ENCODE measurements at regions not wholly inside any gene's neighbourhood (a gene's known extent, or its start where the extent isn't known, plus 50 kb on each side); places are given as distances from the start of the nearest gene placed in this dataset.
A peak's percentile ranks its signal among the peaks of the same experiment; 100 is the strongest.

- WGBS (ENCODE audit: extremely low coverage, insufficient coverage, insufficient read length) = no CpG with 5 or more reads among the region's 11 CpGs
Observed at GRCh38 chr6:11462742-11463397, 74.7 kb upstream of the TMEM170B start.

GRCh38 chr6:11460837-11461661 is 76.5 kb upstream of the TMEM170B start:
- no peak overlapping the region for H2AK5ac ChIP-seq (ENCODE audit: low read length)
- no peak overlapping the region for H4K12ac ChIP-seq (ENCODE audit: low read depth, low read length)
- no peak overlapping the region for H3K4me3 ChIP-seq (ENCODE audit: low read depth, low read length)

More at GRCh38 chr6:11462742-11463397, 74.7 kb upstream of the TMEM170B start:
- H2BK12ac ChIP-seq (ENCODE audit: low read length) = no peak overlapping the region
- H3K79me2 ChIP-seq (ENCODE audit: control insufficient read depth, insufficient read depth, low read length, poor library complexity) = no peaks in the 10 kb centered on the region
- peaks cover 0 to 2% of the 10 kb centered on the region in 2 experiments for H3K4me1 ChIP-seq (ENCODE audit: control insufficient read depth in 1 of 2, insufficient read depth in 2 of 2, low read length in 2 of 2)
- no peak overlapping the region for H3K14ac ChIP-seq (ENCODE audit: low read length)
- H4K91ac ChIP-seq (ENCODE audit: low read depth, low read length) = no peak overlapping the region
- H3K4me3 ChIP-seq (ENCODE audit: low read depth, low read length) = no peak overlapping the region
- no peaks in the 10 kb centered on the region for H3K36me3 ChIP-seq (ENCODE audit: control insufficient read depth in 1 of 2, insufficient read depth in 2 of 2, low read length in 2 of 2)
- no peak overlapping the region for H2BK120ac ChIP-seq (ENCODE audit: insufficient read depth, low read length, poor library complexity)
- no peak overlapping the region for H3K23ac ChIP-seq (ENCODE audit: low read length)
- H2AK5ac ChIP-seq (ENCODE audit: low read length) = no peak overlapping the region
- H3K27me3 ChIP-seq (ENCODE audit: insufficient read depth, low read length) = no peaks in the 10 kb centered on the region
- no peaks in the 10 kb centered on the region for H3K9me3 ChIP-seq (ENCODE audit: insufficient read depth, low read depth, low read length)
- no peak overlapping the region for H3K4ac ChIP-seq (ENCODE audit: low read depth, low read length)
- H3K9ac ChIP-seq (ENCODE audit: low read length) = no peak overlapping the region
- no peak overlapping the region for H4K8ac ChIP-seq (ENCODE audit: low read depth, low read length)
- H3K79me1 ChIP-seq (ENCODE audit: low read length) = no peaks in the 10 kb centered on the region
- H3K27ac ChIP-seq (ENCODE audit: low read depth, low read length) = no peak overlapping the region
- H2AFZ ChIP-seq (ENCODE audit: insufficient read depth, low read length, poor library complexity) = no peak overlapping the region
- no peak overlapping the region for H2BK5ac ChIP-seq (ENCODE audit: low read depth, low read length, poor library complexity)
- H4K12ac ChIP-seq (ENCODE audit: low read depth, low read length) = no peak overlapping the region
- no peak overlapping the region for H3K4me2 ChIP-seq (ENCODE audit: low read length)
- DNase-seq = peak; percentile 0 to 55
- H3K18ac ChIP-seq (ENCODE audit: low read length) = no peak overlapping the region

GRCh38 chr6:11460001-11460668 is 77.4 kb upstream of the TMEM170B start:
- Histone ChIP-seq H3K79me2 (ENCODE audit: control insufficient read depth, insufficient read depth, low read length, poor library complexity) (no peaks in the 10 kb centered on the region), H3K36me3 (ENCODE audit: control insufficient read depth in 1 of 2, insufficient read depth in 2 of 2, low read length in 2 of 2) (no peaks in the 10 kb centered on the region), H3K4ac (ENCODE audit: low read depth, low read length) (no peak overlapping the region), H3K4me2 (ENCODE audit: low read length) (no peak overlapping the region), H3K27me3 (ENCODE audit: insufficient read depth, low read length) (no peaks in the 10 kb centered on the region), H2BK5ac (ENCODE audit: low read depth, low read length, poor library complexity) (no peak overlapping the region), H2AK5ac (ENCODE audit: low read length) (no peak overlapping the region), H3K9me3 (ENCODE audit: insufficient read depth, low read depth, low read length) (no peaks in the 10 kb centered on the region), H3K27ac (ENCODE audit: low read depth, low read length) (no peak overlapping the region), H3K14ac (ENCODE audit: low read length) (no peak overlapping the region), H2AFZ (ENCODE audit: insufficient read depth, low read length, poor library complexity) (no peak overlapping the region), H3K79me1 (ENCODE audit: low read length) (no peaks in the 10 kb centered on the region), H4K8ac (ENCODE audit: low read depth, low read length) (no peak overlapping the region), H3K18ac (ENCODE audit: low read length) (no peak overlapping the region), H4K12ac (ENCODE audit: low read depth, low read length) (no peak overlapping the region), H2BK12ac (ENCODE audit: low read length) (no peak overlapping the region), H3K23ac (ENCODE audit: low read length) (no peak overlapping the region), H3K4me3 (ENCODE audit: low read depth, low read length) (no peak overlapping the region), H2BK120ac (ENCODE audit: insufficient read depth, low read length, poor library complexity) (no peak overlapping the region), H3K9ac (ENCODE audit: low read length) (no peak overlapping the region), H4K91ac (ENCODE audit: low read depth, low read length) (no peak overlapping the region), H3K4me1 (ENCODE audit: control insufficient read depth in 1 of 2, insufficient read depth in 2 of 2, low read length in 2 of 2) (peaks cover 0 to 2% of the 10 kb centered on the region in 2 experiments)
- peak; percentile 31 to 69 for DNase-seq
- no CpG with 5 or more reads among the region's 4 CpGs for WGBS (ENCODE audit: extremely low coverage, insufficient coverage, insufficient read length)

More at GRCh38 chr6:11460837-11461661, 76.5 kb upstream of the TMEM170B start:
- no peak overlapping the region for H3K4ac ChIP-seq (ENCODE audit: low read depth, low read length)
- no peak overlapping the region for H3K9ac ChIP-seq (ENCODE audit: low read length)
- no peak overlapping the region for H4K8ac ChIP-seq (ENCODE audit: low read depth, low read length)
- H2BK5ac ChIP-seq (ENCODE audit: low read depth, low read length, poor library complexity) = no peak overlapping the region
- H3K79me1 ChIP-seq (ENCODE audit: low read length) = no peaks in the 10 kb centered on the region
- DNase-seq = no peak
- no peak overlapping the region for H4K91ac ChIP-seq (ENCODE audit: low read depth, low read length)
- H3K4me2 ChIP-seq (ENCODE audit: low read length) = no peak overlapping the region
- H3K14ac ChIP-seq (ENCODE audit: low read length) = no peak overlapping the region
- H3K36me3 ChIP-seq (ENCODE audit: control insufficient read depth in 1 of 2, insufficient read depth in 2 of 2, low read length in 2 of 2) = no peaks in the 10 kb centered on the region
- no peak overlapping the region for H2AFZ ChIP-seq (ENCODE audit: insufficient read depth, low read length, poor library complexity)
- no peak overlapping the region for H3K23ac ChIP-seq (ENCODE audit: low read length)
- no peaks in the 10 kb centered on the region for H3K79me2 ChIP-seq (ENCODE audit: control insufficient read depth, insufficient read depth, low read length, poor library complexity)
- H3K9me3 ChIP-seq (ENCODE audit: insufficient read depth, low read depth, low read length) = no peaks in the 10 kb centered on the region
- peaks cover 0 to 2% of the 10 kb centered on the region in 2 experiments for H3K4me1 ChIP-seq (ENCODE audit: control insufficient read depth in 1 of 2, insufficient read depth in 2 of 2, low read length in 2 of 2)
- H2BK12ac ChIP-seq (ENCODE audit: low read length) = no peak overlapping the region
- H2BK120ac ChIP-seq (ENCODE audit: insufficient read depth, low read length, poor library complexity) = no peak overlapping the region
- WGBS (ENCODE audit: extremely low coverage, insufficient coverage, insufficient read length) = no CpG with 5 or more reads among the region's 7 CpGs
- no peak overlapping the region for H3K18ac ChIP-seq (ENCODE audit: low read length)
- no peak overlapping the region for H3K27ac ChIP-seq (ENCODE audit: low read depth, low read length)
- no peaks in the 10 kb centered on the region for H3K27me3 ChIP-seq (ENCODE audit: insufficient read depth, low read length)

GRCh38 chr6:11459079-11459610 is 78.4 kb upstream of the TMEM170B start:
- no peak overlapping the region for H2BK12ac ChIP-seq (ENCODE audit: low read length)

More at GRCh38 chr6:11459079-11459610, 78.4 kb upstream of the TMEM170B start:
- H3K27me3 ChIP-seq (ENCODE audit: insufficient read depth, low read length) = no peaks in the 10 kb centered on the region
- no peak overlapping the region for H4K8ac ChIP-seq (ENCODE audit: low read depth, low read length)
- H3K79me1 ChIP-seq (ENCODE audit: low read length) = no peaks in the 10 kb centered on the region
- no peak overlapping the region for H3K4me2 ChIP-seq (ENCODE audit: low read length)
- no peak overlapping the region for H3K14ac ChIP-seq (ENCODE audit: low read length)
- no peak overlapping the region for H3K9ac ChIP-seq (ENCODE audit: low read length)
- no peak for DNase-seq
- no peak overlapping the region for H3K4me3 ChIP-seq (ENCODE audit: low read depth, low read length)
- H3K4me1 ChIP-seq (ENCODE audit: control insufficient read depth in 1 of 2, insufficient read depth in 2 of 2, low read length in 2 of 2) = peaks cover 0 to 2% of the 10 kb centered on the region in 2 experiments
- no peak overlapping the region for H3K4ac ChIP-seq (ENCODE audit: low read depth, low read length)
- H3K9me3 ChIP-seq (ENCODE audit: insufficient read depth, low read depth, low read length) = no peaks in the 10 kb centered on the region
- H2AK5ac ChIP-seq (ENCODE audit: low read length) = no peak overlapping the region
- H2BK120ac ChIP-seq (ENCODE audit: insufficient read depth, low read length, poor library complexity) = no peak overlapping the region
- no peaks in the 10 kb centered on the region for H3K36me3 ChIP-seq (ENCODE audit: control insufficient read depth in 1 of 2, insufficient read depth in 2 of 2, low read length in 2 of 2)
- no CpG with 5 or more reads among the region's 2 CpGs for WGBS (ENCODE audit: extremely low coverage, insufficient coverage, insufficient read length)
- no peak overlapping the region for H4K91ac ChIP-seq (ENCODE audit: low read depth, low read length)
- H2AFZ ChIP-seq (ENCODE audit: insufficient read depth, low read length, poor library complexity) = no peak overlapping the region
- no peak overlapping the region for H3K23ac ChIP-seq (ENCODE audit: low read length)
- H2BK5ac ChIP-seq (ENCODE audit: low read depth, low read length, poor library complexity) = no peak overlapping the region
- no peak overlapping the region for H3K27ac ChIP-seq (ENCODE audit: low read depth, low read length)
- H3K18ac ChIP-seq (ENCODE audit: low read length) = no peak overlapping the region
- H4K12ac ChIP-seq (ENCODE audit: low read depth, low read length) = no peak overlapping the region
- H3K79me2 ChIP-seq (ENCODE audit: control insufficient read depth, insufficient read depth, low read length, poor library complexity) = no peaks in the 10 kb centered on the region
